IMR-90 (cell line): ENCODE measurements at regions not wholly inside any gene's neighbourhood (a gene's known extent, or its start where the extent isn't known, plus 50 kb on each side); places are given as distances from the start of the nearest gene placed in this dataset.

Experiments used
- ATAC-seq: fragments of 200-7000 bp; cut with Tn5 transposase; 2 replicates; pipeline ENCODE4 v1.9.1; 2020; ENCODE audit warnings: low read depth, mild to moderate bottlenecking, moderate library complexity
- BruUV-seq: library from RNA; stranded (reverse); fragments of 400-500 nt; replicated peaks from 2 replicates; lab custom pipeline; 2021; lab: Mats Ljungman, UMichigan
- CTCF ChIA-PET: fragments of 300-600 bp; formaldehyde crosslinking; extraction: SDS; loops from one replicate; lab custom pipeline; 2021; ENCODE audit warnings: antibody characterized with exemption; lab: Yijun Ruan, JAX
- POLR2A ChIA-PET: fragments of 300-600 bp; sonication (Branson Sonifier 250); formaldehyde crosslinking; loops from one replicate; lab custom pipeline; 2022; ENCODE audit warnings: antibody characterized with exemption; ENCODE audit not compliant: unreplicated experiment; lab: Charles Lee
- DNase-seq: peaks from one replicate; pipeline ENCODE4 v3.0.0; 2013
- H2AFZ ChIP-seq: replicated peaks from 2 replicates; pipeline ENCODE3; 2013; ENCODE audit warnings: low read length, mild to moderate bottlenecking; ENCODE audit not compliant: poor library complexity
- H2AK5ac ChIP-seq: 2 replicates; pipeline ENCODE4 v1.6.1; 2013; ENCODE audit warnings: low read depth, low read length, inconsistent platforms
- H2AK9ac ChIP-seq: replicated peaks from 2 replicates; pipeline ENCODE3; 2013; ENCODE audit warnings: mild to moderate bottlenecking, low read depth, low read length, moderate library complexity; ENCODE audit not compliant: poor library complexity
- H2BK120ac ChIP-seq: 2 replicates; pipeline ENCODE4 v1.6.1; 2013; ENCODE audit warnings: low read depth, low read length, inconsistent platforms
- H2BK15ac ChIP-seq: 3 replicates; pipeline ENCODE4 v1.6.1; 2013; ENCODE audit warnings: low read depth, low read length, inconsistent platforms
- H2BK20ac ChIP-seq: 2 replicates; pipeline ENCODE4 v1.6.1; 2013; ENCODE audit warnings: low read depth, mild to moderate bottlenecking, inconsistent platforms, low read length, moderate library complexity
- H2BK5ac ChIP-seq: 2 replicates; pipeline ENCODE4 v1.6.1; 2013; ENCODE audit warnings: mild to moderate bottlenecking, low read depth, low read length, inconsistent platforms; ENCODE audit not compliant: poor library complexity, severe bottlenecking
- H3K14ac ChIP-seq: replicated peaks from 2 replicates; pipeline ENCODE4 v1.6.1; 2013; ENCODE audit warnings: low read depth, low read length, inconsistent platforms
- H3K18ac ChIP-seq: 2 replicates; pipeline ENCODE4 v1.6.1; 2013; ENCODE audit warnings: low read depth, low read length, control low read depth
- H3K23ac ChIP-seq: 2 replicates; pipeline ENCODE4 v1.6.1; 2013; ENCODE audit warnings: low read depth, low read length, inconsistent platforms
- H3K27ac ChIP-seq: 2 replicates; pipeline ENCODE4 v1.5.1; 2013; ENCODE audit warnings: mild to moderate bottlenecking, control low read depth, low read length; ENCODE audit not compliant: insufficient read depth
- H3K27me3 ChIP-seq: 2 replicates; pipeline ENCODE4 v1.6.1; 2013; ENCODE audit warnings: low read length; ENCODE audit not compliant: control insufficient read depth, insufficient read depth
- H3K36me3 ChIP-seq: 2 replicates; pipeline ENCODE4 v1.6.1; 2013; ENCODE audit warnings: low read length, mixed read lengths; ENCODE audit not compliant: control insufficient read depth, insufficient read depth
- H3K4ac ChIP-seq: 2 replicates; pipeline ENCODE4 v1.6.1; 2013; ENCODE audit warnings: low read depth, low read length, inconsistent platforms
- H3K4me1 ChIP-seq: 2 replicates; pipeline ENCODE4 v1.6.1; 2013; ENCODE audit warnings: low read length, mixed read lengths; ENCODE audit not compliant: control insufficient read depth, insufficient read depth
- H3K4me2 ChIP-seq: 2 replicates; pipeline ENCODE4 v1.6.1; 2013; ENCODE audit warnings: low read depth, mild to moderate bottlenecking, control low read depth, low read length, moderate library complexity
- H3K4me3 ChIP-seq: 2 replicates; pipeline ENCODE4 v1.5.1; 2013; ENCODE audit warnings: low read depth, mild to moderate bottlenecking, control low read depth, low read length, moderate library complexity; ENCODE audit not compliant: insufficient read depth
- H3K56ac ChIP-seq: 2 replicates; pipeline ENCODE4 v1.6.1; 2013; ENCODE audit warnings: low read length, inconsistent platforms; ENCODE audit not compliant: insufficient read depth; ENCODE audit errors: extremely low read depth
- H3K79me1 ChIP-seq, 2 experiments: 2 replicates each; pipeline ENCODE4 v1.6.1; 2013; ENCODE audit warnings: low read length in 2 of 2, inconsistent platforms in 1 of 2, low read depth in 1 of 2
- H3K9ac ChIP-seq: 2 replicates; pipeline ENCODE4 v1.6.1; 2013; ENCODE audit warnings: low read depth, low read length, control low read depth
- H3K9me1 ChIP-seq: 2 replicates; pipeline ENCODE4 v1.6.1; 2013; ENCODE audit warnings: low read length, inconsistent platforms; ENCODE audit not compliant: insufficient read depth
- H3K9me3 ChIP-seq: 2 replicates; pipeline ENCODE4 v1.6.1; 2013; ENCODE audit warnings: low read length; ENCODE audit not compliant: control insufficient read depth, insufficient read depth
- H4K20me1 ChIP-seq: 2 replicates; pipeline ENCODE4 v1.6.1; 2013; ENCODE audit warnings: low read length, inconsistent platforms; ENCODE audit not compliant: insufficient read depth
- H4K5ac ChIP-seq: 2 replicates; pipeline ENCODE4 v1.6.1; 2013; ENCODE audit warnings: mild to moderate bottlenecking, low read depth, low read length, control low read depth
- H4K8ac ChIP-seq, 2 experiments: 2 replicates each; pipeline ENCODE4 v1.6.1; 2013; ENCODE audit warnings: low read depth in 2 of 2, low read length in 2 of 2, control low read depth in 1 of 2, inconsistent platforms in 1 of 2
- H4K91ac ChIP-seq: 2 replicates; pipeline ENCODE4 v1.6.1; 2013; ENCODE audit warnings: low read depth, low read length, inconsistent platforms; ENCODE audit not compliant: insufficient read depth
- CEBPB ChIP-seq: IDR thresholded peaks from 2 replicates; pipeline ENCODE4 v1.6.1; 2012; ENCODE audit warnings: low read depth, low read length, improper control_type of control experiment
- CHD1 ChIP-seq: IDR thresholded peaks from 2 replicates; pipeline ENCODE4 v1.6.1; 2012; ENCODE audit warnings: low read depth, low read length, improper control_type of control experiment
- ELK1 ChIP-seq: fragments of 150-350 bp; IDR thresholded peaks from 2 replicates; pipeline ENCODE4 v1.6.1; 2016; ENCODE audit warnings: low read depth, mild to moderate bottlenecking, low read length, moderate library complexity, borderline replicate concordance
- FOS ChIP-seq: fragments of 150-350 bp; IDR thresholded peaks from 2 replicates; pipeline ENCODE4 v1.6.1; 2016; ENCODE audit warnings: low read depth, low read length
- MAFK ChIP-seq: IDR thresholded peaks from 2 replicates; pipeline ENCODE4 v1.6.1; 2012; ENCODE audit warnings: low read depth, low read length, improper control_type of control experiment
- MAZ ChIP-seq: IDR thresholded peaks from 2 replicates; pipeline ENCODE4 v1.6.1; 2012; ENCODE audit warnings: low read depth, mild to moderate bottlenecking, low read length, improper control_type of control experiment, moderate library complexity, borderline replicate concordance
- MXI1 ChIP-seq: IDR thresholded peaks from 2 replicates; pipeline ENCODE4 v1.6.1; 2012; ENCODE audit warnings: low read depth, mild to moderate bottlenecking, low read length, moderate library complexity, borderline replicate concordance
- NFE2L2 ChIP-seq: fragments of 150-350 bp; IDR thresholded peaks from 2 replicates; pipeline ENCODE4 v1.6.1; 2016; ENCODE audit warnings: low read depth, mild to moderate bottlenecking, low read length
- RAD21 ChIP-seq: IDR thresholded peaks from 2 replicates; pipeline ENCODE4 v1.6.1; 2012; ENCODE audit warnings: low read length, improper control_type of control experiment
- RCOR1 ChIP-seq: IDR thresholded peaks from 2 replicates; pipeline ENCODE4 v1.6.1; 2012; ENCODE audit warnings: mild to moderate bottlenecking, low read length, improper control_type of control experiment; ENCODE audit not compliant: insufficient replicate concordance
- RFX5 ChIP-seq: IDR thresholded peaks from 2 replicates; pipeline ENCODE4 v1.8.0; 2012; ENCODE audit warnings: low read depth, mild to moderate bottlenecking, low read length, moderate library complexity
- SMC3 ChIP-seq: fragments of 150-350 bp; IDR thresholded peaks from 2 replicates; pipeline ENCODE4 v1.6.1; 2016; ENCODE audit warnings: low read depth, mild to moderate bottlenecking, antibody characterized with exemption, low read length, moderate library complexity
- USF2 ChIP-seq: fragments of 150-350 bp; IDR thresholded peaks from 2 replicates; pipeline ENCODE4 v1.6.1; 2017; ENCODE audit warnings: mild to moderate bottlenecking, antibody characterized with exemption, low read length, low read depth
- WGBS, 2 experiments: methylation state at CpG; one replicate each; pipeline versions ENCODE4 v1.1.5 to v1.1.7; 2013; ENCODE audit warnings: missing lambda C conversion rate in 2 of 2; ENCODE audit not compliant: insufficient read length in 1 of 2; ENCODE audit errors: extremely low coverage in 2 of 2; 5-methylcytosine and 5-hydroxymethylcytosine counted together
- dilution Hi-C: fragments of 300-500 bp; cut with HindIII; formaldehyde crosslinking; loops from one replicate; pipeline ENCODE4 v1.14.3; 2018; ENCODE audit warnings: low sequenced_read_pairs; ENCODE audit not compliant: unreplicated experiment
- in situ Hi-C: fragments of 300-500 bp; cut with MboI; formaldehyde crosslinking; loops from 3 replicates; pipeline ENCODE4 v1.14.3; 2019; ENCODE audit warnings: low sequenced_read_pairs, inconsistent platforms, mixed read lengths
- intact Hi-C: fragments of 100-400 bp; cut with micrococcal nuclease; formaldehyde crosslinking; loops from 2 replicates; pipeline ENCODE4 v1.10.0; 2022
- TF ChIP-seq, protein P1 (sequence below): conservative IDR thresholded peaks from 2 replicates; pipeline ENCODE4 v1.5.1; 2012; ENCODE audit warnings: mild to moderate bottlenecking, low read depth, low read length, improper control_type of control experiment

DNA sequence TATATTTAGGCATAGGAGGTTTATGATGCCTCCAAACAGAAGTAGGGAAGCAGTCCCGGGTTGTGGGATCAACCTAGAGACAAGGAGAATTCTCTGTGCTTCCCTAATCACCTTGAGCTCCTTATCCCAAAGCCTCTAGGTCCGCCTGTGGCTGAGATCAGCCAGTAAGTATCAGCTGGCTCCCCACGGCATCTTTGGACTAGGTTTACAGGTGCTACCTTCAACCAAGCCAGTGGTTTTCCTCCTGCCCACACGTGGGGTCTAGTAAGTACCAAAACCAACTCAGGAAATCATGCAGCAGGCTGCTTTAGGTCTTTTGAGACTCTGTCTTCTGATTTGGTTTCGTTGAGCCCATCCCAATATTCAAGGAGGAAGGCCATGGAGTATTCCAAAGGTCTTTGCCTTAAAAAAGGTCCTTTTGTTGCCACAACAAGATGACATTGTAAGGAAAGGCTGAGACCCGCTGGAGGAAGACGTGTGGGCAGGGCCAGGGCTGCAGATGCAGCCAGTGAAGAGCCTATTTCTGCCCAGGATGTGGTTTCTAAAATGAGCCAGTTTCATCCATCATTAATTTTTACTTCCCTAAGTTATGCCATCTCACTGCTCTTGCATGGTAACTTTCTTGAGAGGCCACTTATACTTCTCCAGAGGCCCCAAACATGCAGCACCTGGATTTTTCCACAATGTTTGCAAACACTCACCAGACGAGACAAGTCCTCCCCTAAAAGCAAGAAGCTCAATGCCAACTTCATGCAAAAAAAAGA, 248.7 kb downstream of the RNF152 start:
- POLR2A ChIA-PET = no interaction called here
- dilution Hi-C loops = no loop called here

More for the DNA sequence above, 248.7 kb downstream of the RNF152 start:
- no peak overlapping the region for H2BK20ac ChIP-seq
- no peaks in the 10 kb centered on the region for H3K36me3 ChIP-seq
- H3K4ac ChIP-seq = no peak overlapping the region
- no peaks in the 10 kb centered on the region for H4K20me1 ChIP-seq
- no peak overlapping the region for H4K8ac ChIP-seq
- DNase-seq = no peak
- H3K9me3 ChIP-seq = no peaks in the 10 kb centered on the region
- H3K56ac ChIP-seq = no peak overlapping the region
- H3K4me1 ChIP-seq = no peaks in the 10 kb centered on the region
- no peak overlapping the region for H2AK9ac ChIP-seq
- no peak overlapping the region for H2BK5ac ChIP-seq
- H4K5ac ChIP-seq = no peak overlapping the region
- H3K4me3 ChIP-seq = no peak overlapping the region
- no peak overlapping the region for H2BK15ac ChIP-seq
- CTCF ChIA-PET = interaction anchor here (0.6 kb wide), 1 partner anchor 26 kb away, joined by 4 read pairs; no protein-coding TSS in a partner anchor
- no TSS peak for BruUV-seq
- H3K23ac ChIP-seq = no peak overlapping the region
- H2AFZ ChIP-seq = no peak overlapping the region
- TF ChIP-seq ELK1 = no peak
- TF ChIP-seq MAFK = no peak
- TF ChIP-seq RFX5 = no peak
- TF ChIP-seq SMC3 = no peak
- TF ChIP-seq MAZ = no peak
- no peak for TF ChIP-seq NFE2L2
- TF ChIP-seq USF2 = no peak
- TF ChIP-seq CEBPB = no peak
- no peak for TF ChIP-seq FOS
- no peak for TF ChIP-seq RAD21
- TF ChIP-seq MXI1 = no peak
- no peak for TF ChIP-seq CHD1
- TF ChIP-seq RCOR1 = no peak
- TF ChIP-seq, protein P1, sequence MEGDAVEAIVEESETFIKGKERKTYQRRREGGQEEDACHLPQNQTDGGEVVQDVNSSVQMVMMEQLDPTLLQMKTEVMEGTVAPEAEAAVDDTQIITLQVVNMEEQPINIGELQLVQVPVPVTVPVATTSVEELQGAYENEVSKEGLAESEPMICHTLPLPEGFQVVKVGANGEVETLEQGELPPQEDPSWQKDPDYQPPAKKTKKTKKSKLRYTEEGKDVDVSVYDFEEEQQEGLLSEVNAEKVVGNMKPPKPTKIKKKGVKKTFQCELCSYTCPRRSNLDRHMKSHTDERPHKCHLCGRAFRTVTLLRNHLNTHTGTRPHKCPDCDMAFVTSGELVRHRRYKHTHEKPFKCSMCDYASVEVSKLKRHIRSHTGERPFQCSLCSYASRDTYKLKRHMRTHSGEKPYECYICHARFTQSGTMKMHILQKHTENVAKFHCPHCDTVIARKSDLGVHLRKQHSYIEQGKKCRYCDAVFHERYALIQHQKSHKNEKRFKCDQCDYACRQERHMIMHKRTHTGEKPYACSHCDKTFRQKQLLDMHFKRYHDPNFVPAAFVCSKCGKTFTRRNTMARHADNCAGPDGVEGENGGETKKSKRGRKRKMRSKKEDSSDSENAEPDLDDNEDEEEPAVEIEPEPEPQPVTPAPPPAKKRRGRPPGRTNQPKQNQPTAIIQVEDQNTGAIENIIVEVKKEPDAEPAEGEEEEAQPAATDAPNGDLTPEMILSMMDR = no peak
- no peak overlapping the region for H4K91ac ChIP-seq
- H3K9ac ChIP-seq = no peak overlapping the region
- no peak overlapping the region for H3K14ac ChIP-seq
- no peak overlapping the region for H3K18ac ChIP-seq
- H3K4me2 ChIP-seq = no peak overlapping the region
- H3K27me3 ChIP-seq = no peaks in the 10 kb centered on the region
- intact Hi-C loops (no loop called here), in situ Hi-C loops (no loop called here)
- no peak overlapping the region for H2BK120ac ChIP-seq
- no peak for ATAC-seq
- no peak overlapping the region for H3K27ac ChIP-seq
- WGBS, 2 experiments = no CpG with 5 or more reads among the region's 8 CpGs
- no peaks in the 10 kb centered on the region for H3K79me1 ChIP-seq
- H2AK5ac ChIP-seq = no peak overlapping the region
- no peaks in the 10 kb centered on the region for H3K9me1 ChIP-seq
